Stimulated activated CD4-positive, alpha-beta T cell treated with anti-CD3 and anti-CD28 coated beads, Interleukin-2, amount 100 ng/mL, for 4 hours (primary cell): ENCODE measurements at regions not wholly inside any gene's neighbourhood (a gene's known extent, or its start where the extent isn't known, plus 50 kb on each side); places are given as distances from the start of the nearest gene placed in this dataset.

Experiments
- DNase-seq: peaks from one replicate; pipeline ENCODE4 v3.0.0-alpha.2; 2020; ENCODE audit warnings: low read depth

DNA sequence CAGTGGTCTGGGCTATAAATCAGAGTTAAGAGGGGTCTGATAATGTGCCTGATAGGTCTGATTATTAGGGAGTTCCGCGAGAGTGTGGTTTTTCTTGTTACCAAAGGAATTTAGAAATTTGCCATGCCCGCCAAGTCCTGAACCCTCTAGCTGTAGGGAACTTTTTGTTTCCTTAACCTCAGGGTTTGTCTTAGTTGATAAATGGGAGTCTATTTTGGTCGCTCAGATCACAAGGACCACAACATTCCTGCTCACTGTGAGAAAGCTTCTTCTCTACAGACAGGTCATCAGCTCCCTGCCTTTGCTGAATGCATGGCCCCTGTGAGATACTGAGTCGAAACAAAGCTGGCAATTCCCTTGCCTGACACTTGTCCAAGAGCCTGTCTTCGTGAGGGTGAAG lies 497.8 kb downstream of the HS3ST4 start:
- DNase-seq, result no peak

GRCh38 chr16:26194526-26194925 lies 502.8 kb downstream of the HS3ST4 start:
- DNase-seq, result no peak

- DNase-seq, result no peak
These were observed 503.5 kb downstream of the HS3ST4 start for GRCh38 chr16:26195225-26195624.

DNA sequence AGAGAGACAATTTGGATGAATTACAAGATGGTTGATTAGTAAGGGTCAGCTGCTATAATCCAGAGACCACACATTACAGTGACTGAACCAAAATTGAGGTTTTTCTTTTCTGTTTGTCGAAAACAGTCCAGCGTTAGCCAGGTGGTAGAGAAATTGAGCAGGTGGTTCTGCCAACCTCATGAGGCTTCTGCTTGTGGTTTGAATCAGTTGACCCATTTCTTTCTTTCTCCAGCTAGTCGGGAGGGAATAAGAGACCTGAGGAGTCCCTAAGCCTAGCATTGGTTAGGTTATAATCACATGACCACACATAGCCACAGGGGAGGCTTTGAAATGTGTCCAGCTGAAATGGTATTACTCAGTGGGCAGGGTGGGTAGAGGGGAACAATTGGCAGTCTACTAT lies 504.6 kb downstream of the HS3ST4 start:
- no peak for DNase-seq

DNA sequence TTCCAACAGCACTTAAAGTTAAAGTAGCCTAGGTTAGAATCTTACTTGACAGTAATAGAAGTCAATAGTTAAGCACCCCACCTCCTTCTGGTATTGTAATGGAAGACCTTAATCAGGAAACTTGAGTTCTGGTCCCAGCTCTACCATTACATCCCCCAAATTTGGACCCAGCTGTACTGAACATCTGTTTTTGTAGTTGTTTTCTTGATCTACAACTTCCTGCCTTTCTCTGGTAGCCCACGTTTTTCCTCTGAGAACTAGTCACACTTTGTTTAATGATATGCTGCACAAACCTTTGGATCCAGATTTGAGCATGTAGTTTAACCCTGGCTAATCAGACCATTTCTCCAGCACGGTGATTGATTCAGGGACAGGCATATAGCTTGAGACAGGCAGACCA lies 505.0 kb downstream of the HS3ST4 start:
- DNase-seq, result no peak

DNA sequence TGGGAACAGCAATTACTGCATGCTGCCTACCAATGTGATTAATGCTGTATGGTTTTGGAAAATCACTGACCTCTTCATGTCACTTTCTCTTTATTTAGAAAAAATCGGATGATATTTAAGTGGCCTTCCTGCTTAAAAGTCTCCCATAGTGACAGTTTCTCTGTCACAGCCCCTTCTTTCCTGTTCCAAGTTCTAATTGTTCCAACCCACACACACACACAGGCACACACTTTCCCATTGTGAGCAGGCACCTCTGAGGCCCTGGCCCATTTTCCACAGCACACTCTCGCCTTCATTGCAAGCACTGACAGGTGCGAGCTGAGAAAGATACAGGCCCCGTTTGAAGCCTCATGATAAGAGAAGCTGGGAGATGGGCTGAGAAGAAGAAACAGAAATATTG lies 505.9 kb downstream of the HS3ST4 start:
- no peak for DNase-seq

GRCh38 chr16:26198221-26198620 lies 506.5 kb downstream of the HS3ST4 start:
- no peak for DNase-seq

DNA sequence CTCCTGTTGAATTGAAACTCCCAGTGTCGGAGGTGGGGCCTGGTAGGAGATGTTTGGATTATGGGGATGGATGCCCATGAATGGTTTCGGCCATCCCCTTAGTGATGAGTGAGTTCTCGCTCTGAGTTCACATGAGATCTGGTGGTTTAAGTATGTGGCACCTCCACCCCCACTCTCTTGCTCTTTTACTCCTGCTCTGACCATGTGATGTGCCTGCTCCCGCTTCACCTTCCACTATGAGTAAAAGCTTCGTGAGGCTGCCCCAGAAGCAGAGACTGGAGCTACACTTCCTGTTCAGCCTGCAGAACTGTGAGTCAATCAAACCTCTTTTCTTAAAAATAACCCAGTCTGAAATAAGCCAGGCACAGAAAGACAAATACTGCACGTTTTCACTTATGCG lies 512.4 kb downstream of the HS3ST4 start:
- no peak for DNase-seq

- DNase-seq, result no peak
These were observed 519.8 kb downstream of the HS3ST4 start for GRCh38 chr16:26211542-26211941.

DNA sequence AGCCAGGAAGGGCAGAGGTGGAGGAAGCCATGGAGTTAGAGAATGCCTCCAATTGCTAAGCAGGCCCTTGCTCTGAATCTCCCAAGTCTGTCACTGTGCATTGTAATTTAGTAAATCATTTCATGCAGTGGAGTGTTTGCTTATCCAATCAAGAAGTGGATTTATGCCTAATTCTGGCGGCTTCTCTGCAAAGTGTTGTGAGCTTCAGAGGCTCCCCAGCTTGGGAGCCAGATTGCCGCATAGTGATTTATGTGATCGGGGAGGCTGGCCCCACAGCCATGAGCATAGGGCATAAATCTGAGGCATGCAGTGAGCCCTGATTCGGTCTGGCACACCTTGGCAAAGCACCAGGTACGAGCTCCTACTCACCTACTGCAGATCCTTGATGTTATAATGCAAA lies 520.8 kb downstream of the HS3ST4 start:
- no peak for DNase-seq

DNA sequence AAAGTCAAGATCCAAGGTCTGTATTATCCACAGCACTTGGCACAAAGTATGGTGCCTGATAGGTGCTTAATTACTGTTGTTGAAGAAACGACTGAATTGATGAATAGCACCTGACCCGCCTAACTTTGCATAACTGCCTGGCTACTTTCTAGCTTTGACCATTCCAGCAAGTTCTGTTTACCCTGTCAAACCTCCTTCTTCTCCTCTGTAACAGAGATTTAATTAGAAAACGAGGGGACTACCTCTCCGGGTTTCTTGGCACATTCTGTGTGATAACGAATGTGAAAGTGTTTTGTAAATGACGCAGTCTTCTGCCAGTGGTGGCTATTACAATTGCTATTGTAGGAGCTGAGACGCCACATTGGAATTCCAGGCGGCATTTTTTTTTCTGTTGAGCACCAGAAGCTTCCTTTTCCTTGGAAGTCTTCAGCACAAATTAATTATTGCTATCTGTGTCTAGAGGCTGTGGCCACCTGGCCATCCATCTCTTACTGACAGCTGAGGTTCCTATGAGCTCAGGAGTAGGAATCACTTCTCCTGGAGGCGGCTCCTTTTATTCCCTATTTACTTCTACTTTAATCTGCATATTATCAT lies 522.9 kb downstream of the HS3ST4 start:
- no peak for DNase-seq

DNA sequence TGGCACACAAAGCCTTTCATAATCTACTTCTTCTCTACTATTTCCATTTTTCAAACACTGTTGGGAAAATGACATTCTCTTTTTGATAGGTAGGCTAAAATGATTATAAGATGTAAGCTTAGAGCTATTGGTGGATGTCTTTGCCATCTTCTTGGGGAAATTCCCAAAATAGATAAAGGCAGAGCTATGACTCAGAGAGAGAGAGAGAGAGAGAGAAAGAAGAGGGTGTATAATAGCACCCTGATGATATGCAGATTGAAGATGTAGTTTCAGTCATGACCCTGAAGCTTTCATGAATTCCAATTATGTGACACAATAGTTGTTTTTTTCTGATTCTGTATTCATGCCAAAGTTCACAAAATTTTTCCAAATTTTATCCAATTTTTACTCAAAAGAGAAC lies 529.1 kb downstream of the HS3ST4 start:
- no peak for DNase-seq

DNA sequence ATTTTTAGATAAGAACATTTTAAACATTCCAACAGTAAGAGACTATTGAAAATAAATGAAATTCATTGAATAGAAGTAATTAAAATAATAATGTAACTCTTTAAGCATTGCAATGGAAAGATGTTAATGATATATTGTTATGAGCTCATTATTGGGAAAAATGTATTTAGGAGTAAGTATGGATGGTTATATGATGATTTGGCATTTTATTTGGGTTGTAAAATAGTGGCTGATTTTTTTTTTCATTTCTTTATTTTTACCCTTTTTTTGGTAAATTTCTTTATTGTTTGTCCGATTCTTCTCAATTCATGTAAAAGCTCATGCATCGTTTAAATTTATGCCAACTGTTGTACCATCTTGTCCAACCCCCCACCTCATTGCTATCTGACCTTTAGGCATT lies 539.9 kb downstream of the HS3ST4 start:
- DNase-seq, result no peak

GRCh38 chr16:26240807-26241206 lies 549.0 kb downstream of the HS3ST4 start:
- DNase-seq, result no peak

- no peak for DNase-seq
These were observed 555.3 kb downstream of the HS3ST4 start for GRCh38 chr16:26247063-26247462.

GRCh38 chr16:26252598-26252997 lies 560.8 kb downstream of the HS3ST4 start:
- DNase-seq, result no peak

GRCh38 chr16:26261621-26262020 lies 569.9 kb downstream of the HS3ST4 start:
- no peak for DNase-seq

DNA sequence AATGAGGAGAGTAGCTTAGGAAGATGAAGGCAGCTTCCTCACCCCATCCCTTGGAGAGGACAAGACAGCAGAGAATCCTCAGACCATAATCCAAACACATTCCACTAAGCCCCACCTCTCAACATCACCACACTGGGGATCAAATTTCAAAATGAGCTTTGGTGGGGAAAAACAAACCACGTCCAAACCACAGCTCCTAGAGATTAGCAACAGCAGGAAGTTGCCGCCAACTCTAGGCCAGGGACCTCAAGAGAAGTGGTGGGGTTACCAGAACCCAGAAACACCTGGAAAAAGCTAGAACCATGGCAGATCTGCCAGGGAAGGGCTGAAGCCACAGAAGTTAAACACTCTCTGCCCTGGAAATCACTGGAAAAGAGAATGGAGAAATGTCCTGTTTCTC lies 571.6 kb downstream of the HS3ST4 start:
- no peak for DNase-seq

DNA sequence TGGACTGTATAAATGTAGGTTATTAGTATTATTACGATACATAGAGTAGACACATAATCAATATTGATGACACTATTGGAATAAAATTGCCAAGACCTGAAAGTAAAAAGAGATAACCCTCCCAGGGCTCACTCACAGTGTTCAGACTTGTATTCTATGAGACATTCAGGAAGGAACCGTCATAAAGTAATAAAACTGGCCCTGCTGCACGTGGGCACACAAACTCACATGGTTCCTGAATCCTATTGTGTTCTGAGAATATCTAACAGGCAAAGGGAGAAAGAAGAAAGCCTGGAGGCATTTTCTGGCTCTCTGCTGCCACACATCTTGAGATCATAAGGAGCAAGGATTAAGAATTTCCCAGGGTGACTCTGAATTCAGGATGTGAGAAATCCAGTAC lies 575.9 kb downstream of the HS3ST4 start:
- DNase-seq, result no peak

GRCh38 chr16:26269673-26270072 lies 577.9 kb downstream of the HS3ST4 start:
- DNase-seq, result no peak

- no peak for DNase-seq
These were observed 581.8 kb downstream of the HS3ST4 start for GRCh38 chr16:26273607-26274006.

DNA sequence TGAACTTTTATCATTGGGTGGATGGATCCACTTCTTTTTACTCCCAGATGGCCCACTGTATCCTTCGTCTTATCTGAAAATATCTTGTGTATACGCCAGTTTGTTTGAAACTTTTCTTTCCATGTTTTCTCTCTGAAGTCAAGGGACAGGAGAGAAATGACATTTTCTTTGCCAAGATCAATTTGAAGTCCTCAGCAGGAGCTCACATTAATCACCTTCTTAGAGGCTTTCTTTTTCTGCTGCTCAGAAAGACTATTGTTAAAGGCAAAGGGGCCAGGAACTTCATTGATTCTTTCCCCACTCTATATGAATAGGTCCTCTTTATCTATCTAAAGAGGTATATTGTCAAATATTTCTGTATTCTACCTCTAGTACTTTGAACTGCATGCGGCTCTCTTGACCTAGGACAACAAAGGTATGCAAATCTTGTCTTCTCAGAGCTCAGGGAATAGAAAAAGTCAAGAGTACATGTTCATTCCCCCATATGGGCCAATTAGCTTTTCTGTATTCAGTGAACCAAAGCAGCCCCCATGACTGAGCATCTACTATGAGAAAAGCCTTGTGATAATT lies 583.3 kb downstream of the HS3ST4 start:
- DNase-seq, result no peak

GRCh38 chr16:26276289-26276688 lies 584.5 kb downstream of the HS3ST4 start:
- no peak for DNase-seq

GRCh38 chr16:26281381-26282110 lies 589.8 kb downstream of the HS3ST4 start:
- DNase-seq, result no peak
